ENCODE measurements at regions not wholly inside any gene's neighbourhood (a gene's known extent, or its start where the extent isn't known, plus 50 kb on each side); places are given as distances from the start of the nearest gene placed in this dataset.
"Not testable (repeated sequence)": the region's sequence is repeated elsewhere in the genome, so short reads cannot be mapped to it uniquely, and the experiment has no call there.

DNA sequence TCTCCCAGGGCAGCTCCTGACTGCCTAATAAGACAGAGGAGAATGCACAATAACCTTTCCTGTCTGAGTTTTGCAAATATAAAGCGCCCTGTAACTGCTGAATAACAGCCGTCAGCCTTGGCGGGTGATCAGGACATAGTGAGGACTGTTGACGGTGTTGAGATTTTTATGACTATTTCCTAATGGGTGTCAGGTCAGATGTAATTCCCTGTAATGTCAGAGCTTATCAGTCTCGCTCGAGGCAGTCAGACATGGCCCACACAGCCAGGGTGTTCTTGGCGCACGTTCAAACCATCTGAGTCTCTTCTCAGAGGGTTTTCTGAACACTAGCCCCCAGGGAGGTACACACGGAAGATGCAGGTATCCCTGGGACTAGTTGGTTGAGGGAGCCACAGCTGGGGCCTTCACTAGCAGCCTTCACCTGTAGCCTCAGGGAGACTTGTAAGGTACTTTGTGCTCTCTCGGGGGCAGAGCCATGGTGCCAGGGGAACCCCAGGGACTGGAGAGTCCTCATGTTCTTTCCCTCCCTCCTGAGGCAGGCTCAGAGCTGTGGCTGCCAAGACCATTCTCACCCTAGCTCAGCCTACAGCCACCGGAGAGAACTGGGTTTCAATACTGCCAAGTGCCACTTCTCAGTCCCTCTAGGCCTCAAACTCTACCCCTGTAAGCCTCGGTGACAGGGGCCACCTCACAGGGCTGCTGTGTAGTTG is 213.1 kb downstream of the UQCRFS1 start:
- Mint-ChIP-seq H3K36me3 (peaks cover 2% of the 10 kb centered on the region), H3K4me1 (ENCODE audit: low read depth) (no peaks in the 10 kb centered on the region), H3K27ac (no peak overlapping the region), H3K4me3 (no peak overlapping the region), H3K27me3 (peaks cover 4% of the 10 kb centered on the region), H3K9me3 (ENCODE audit: low read depth) (peaks cover 6% of the 10 kb centered on the region)

- H3K27me3 Mint-ChIP-seq, result peaks cover 6% of the 10 kb centered on the region
- no peaks in the 10 kb centered on the region for H3K4me1 Mint-ChIP-seq (ENCODE audit: low read depth)
- H3K36me3 Mint-ChIP-seq, result peaks cover 2% of the 10 kb centered on the region
- peaks cover 6% of the 10 kb centered on the region for H3K9me3 Mint-ChIP-seq (ENCODE audit: low read depth)
- H3K4me3 Mint-ChIP-seq, result no peak overlapping the region
- H3K27ac Mint-ChIP-seq, result no peak overlapping the region
Measured at GRCh38 chr19:28998974-28999373, 214.0 kb downstream of the UQCRFS1 start.

DNA sequence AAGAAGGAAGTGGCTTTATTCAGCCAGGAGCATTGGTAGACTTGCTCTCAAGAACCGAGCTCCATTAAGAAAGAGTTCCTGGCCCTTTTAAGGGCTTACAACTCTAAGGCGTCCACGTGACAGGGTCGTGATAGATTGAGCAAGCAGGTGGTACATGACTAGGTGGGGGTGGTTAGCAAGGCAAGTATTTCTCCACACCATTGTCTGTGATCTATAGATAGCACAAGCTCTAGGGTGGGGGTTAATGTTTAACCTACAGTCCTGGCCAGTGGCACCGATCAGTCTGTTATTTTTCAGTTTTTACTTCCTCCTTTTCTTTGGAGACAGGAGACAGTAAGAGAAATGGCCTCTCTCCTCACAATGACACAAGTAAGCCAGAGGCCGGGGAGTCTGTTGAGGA is 215.1 kb downstream of the UQCRFS1 start:
- H3K36me3 Mint-ChIP-seq; H3K27ac Mint-ChIP-seq; H3K4me1 Mint-ChIP-seq (ENCODE audit: low read depth); H3K4me3 Mint-ChIP-seq; H3K27me3 Mint-ChIP-seq; H3K9me3 Mint-ChIP-seq (ENCODE audit: low read depth): not testable (repeated sequence)

GRCh38 chr19:28990522-28990921 is 222.4 kb downstream of the UQCRFS1 start:
- no peak overlapping the region for H3K27ac Mint-ChIP-seq
- no peak overlapping the region for H3K4me3 Mint-ChIP-seq
- peaks cover 5% of the 10 kb centered on the region for H3K27me3 Mint-ChIP-seq
- no peaks in the 10 kb centered on the region for H3K9me3 Mint-ChIP-seq (ENCODE audit: low read depth)
- peaks cover 2% of the 10 kb centered on the region for H3K36me3 Mint-ChIP-seq
- no peaks in the 10 kb centered on the region for H3K4me1 Mint-ChIP-seq (ENCODE audit: low read depth)

GRCh38 chr19:28989739-28990138 is 223.2 kb downstream of the UQCRFS1 start:
- no peaks in the 10 kb centered on the region for H3K9me3 Mint-ChIP-seq (ENCODE audit: low read depth)

DNA sequence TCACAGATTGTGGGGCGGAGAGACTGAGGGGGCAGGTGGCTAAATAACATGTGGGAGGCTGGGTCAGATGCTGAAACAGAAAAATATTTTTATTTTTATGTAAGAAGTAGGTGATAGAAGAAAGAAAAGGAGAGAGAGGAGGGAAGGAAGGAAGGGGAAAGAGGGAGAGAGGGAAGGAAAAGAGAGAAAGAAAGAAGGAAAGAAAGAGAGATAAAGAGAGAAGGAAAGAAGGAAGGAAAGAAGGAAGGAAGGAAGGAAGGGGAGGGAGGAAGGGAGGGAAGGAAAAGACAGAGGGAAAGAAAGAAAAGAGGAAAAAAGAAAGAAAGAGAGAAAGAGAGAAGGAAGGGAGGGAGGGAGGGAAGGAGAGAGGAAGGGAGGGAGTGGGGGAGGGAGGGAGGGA is 224.9 kb downstream of the UQCRFS1 start:
- peaks cover 7% of the 10 kb centered on the region for H3K27me3 Mint-ChIP-seq
- H3K4me3 Mint-ChIP-seq, result no peak overlapping the region
- no peaks in the 10 kb centered on the region for H3K36me3 Mint-ChIP-seq
- H3K4me1 Mint-ChIP-seq (ENCODE audit: low read depth), result no peaks in the 10 kb centered on the region
- no peaks in the 10 kb centered on the region for H3K9me3 Mint-ChIP-seq (ENCODE audit: low read depth)
- H3K27ac Mint-ChIP-seq, result no peak overlapping the region

More at GRCh38 chr19:28989739-28990138, 223.2 kb downstream of the UQCRFS1 start:
- Mint-ChIP-seq H3K4me3 (no peak overlapping the region), H3K27me3 (peaks cover 5% of the 10 kb centered on the region), H3K4me1 (ENCODE audit: low read depth) (no peaks in the 10 kb centered on the region), H3K27ac (no peak overlapping the region), H3K36me3 (no peaks in the 10 kb centered on the region)

- peaks cover 7% of the 10 kb centered on the region for H3K27me3 Mint-ChIP-seq
- H3K4me1 Mint-ChIP-seq (ENCODE audit: low read depth), result no peaks in the 10 kb centered on the region
- H3K27ac Mint-ChIP-seq, result no peak overlapping the region
- H3K9me3 Mint-ChIP-seq (ENCODE audit: low read depth), result no peaks in the 10 kb centered on the region
- H3K4me3 Mint-ChIP-seq, result no peak overlapping the region
- no peaks in the 10 kb centered on the region for H3K36me3 Mint-ChIP-seq
Measured at GRCh38 chr19:28987177-28987576, 225.8 kb downstream of the UQCRFS1 start.

DNA sequence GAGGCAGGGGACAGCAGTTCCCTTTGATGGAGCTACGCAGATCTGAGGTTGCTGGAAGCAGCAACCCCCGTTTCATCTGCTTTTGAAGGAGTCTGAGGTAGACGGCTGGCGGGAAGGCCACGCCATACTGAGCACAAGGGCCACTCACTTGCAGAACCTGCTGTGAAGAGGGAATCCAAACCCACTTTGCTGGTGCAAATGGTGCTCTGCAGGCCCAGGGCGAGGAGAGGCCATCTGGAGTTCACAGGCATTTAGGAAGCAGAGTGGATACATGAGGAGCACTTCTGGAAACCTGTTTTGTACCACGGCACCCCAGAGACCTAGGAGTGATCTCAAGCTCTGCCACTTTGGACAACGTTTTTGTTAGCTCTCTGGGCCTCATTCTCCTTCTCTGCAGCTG is 227.8 kb downstream of the UQCRFS1 start:
- Mint-ChIP-seq H3K36me3 (no peaks in the 10 kb centered on the region), H3K27ac (no peak overlapping the region), H3K27me3 (peaks cover 7% of the 10 kb centered on the region), H3K4me1 (ENCODE audit: low read depth) (no peaks in the 10 kb centered on the region), H3K4me3 (no peak overlapping the region), H3K9me3 (ENCODE audit: low read depth) (no peaks in the 10 kb centered on the region)

GRCh38 chr19:28984315-28984714 is 228.6 kb downstream of the UQCRFS1 start:
- no peaks in the 10 kb centered on the region for H3K4me1 Mint-ChIP-seq (ENCODE audit: low read depth)
- H3K36me3 Mint-ChIP-seq, result no peaks in the 10 kb centered on the region
- H3K27me3 Mint-ChIP-seq, result peaks cover 7% of the 10 kb centered on the region
- no peaks in the 10 kb centered on the region for H3K9me3 Mint-ChIP-seq (ENCODE audit: low read depth)
- H3K27ac Mint-ChIP-seq, result no peak overlapping the region
- H3K4me3 Mint-ChIP-seq, result no peak overlapping the region

DNA sequence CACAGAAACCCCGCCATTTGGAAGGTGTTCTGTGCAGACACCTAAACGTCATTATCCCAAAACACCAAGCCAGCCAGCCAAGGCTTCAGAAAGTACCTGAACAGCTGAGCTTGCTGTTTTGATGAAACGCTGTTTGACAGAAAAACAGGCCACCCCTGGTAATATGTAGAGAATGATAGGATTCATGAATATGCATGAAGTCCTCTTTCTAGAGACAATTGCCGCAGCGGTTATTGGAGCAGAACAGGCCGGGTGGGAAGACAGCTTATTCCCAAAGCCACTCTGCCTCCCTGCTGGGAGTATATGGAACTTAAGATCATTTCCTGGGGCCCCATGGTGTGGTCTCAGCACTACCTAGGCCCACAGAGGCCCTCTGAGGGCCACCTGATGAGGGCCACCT is 229.5 kb downstream of the UQCRFS1 start:
- Mint-ChIP-seq H3K4me1 (ENCODE audit: low read depth) (no peaks in the 10 kb centered on the region), H3K4me3 (no peak overlapping the region), H3K36me3 (no peaks in the 10 kb centered on the region), H3K27ac (no peak overlapping the region), H3K9me3 (ENCODE audit: low read depth) (no peaks in the 10 kb centered on the region), H3K27me3 (peaks cover 5% of the 10 kb centered on the region)

DNA sequence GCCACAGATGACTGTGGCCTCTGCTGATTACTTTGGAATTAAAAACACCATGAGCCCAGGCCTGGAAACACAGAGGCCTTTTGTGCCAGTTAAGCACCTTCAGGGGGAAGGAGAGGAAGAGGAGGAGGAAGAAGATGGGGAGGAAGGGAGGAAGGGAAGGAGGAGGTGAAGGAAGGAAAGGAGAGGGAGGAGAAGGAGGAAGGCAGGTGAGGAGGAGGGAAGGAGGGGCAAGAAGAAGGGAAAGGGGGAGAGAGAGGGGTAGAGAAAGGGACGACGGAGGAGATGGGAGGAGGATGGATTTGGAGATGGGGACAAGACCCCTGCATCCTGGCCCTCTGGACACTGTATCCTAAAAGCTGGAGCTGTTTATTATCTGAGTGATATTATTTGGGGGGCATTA is 231.0 kb downstream of the UQCRFS1 start:
- no peaks in the 10 kb centered on the region for H3K4me1 Mint-ChIP-seq (ENCODE audit: low read depth)
- no peaks in the 10 kb centered on the region for H3K9me3 Mint-ChIP-seq (ENCODE audit: low read depth)
- H3K27ac Mint-ChIP-seq, result no peak overlapping the region
- H3K36me3 Mint-ChIP-seq, result no peaks in the 10 kb centered on the region
- no peak overlapping the region for H3K4me3 Mint-ChIP-seq
- H3K27me3 Mint-ChIP-seq, result peaks cover 5% of the 10 kb centered on the region

DNA sequence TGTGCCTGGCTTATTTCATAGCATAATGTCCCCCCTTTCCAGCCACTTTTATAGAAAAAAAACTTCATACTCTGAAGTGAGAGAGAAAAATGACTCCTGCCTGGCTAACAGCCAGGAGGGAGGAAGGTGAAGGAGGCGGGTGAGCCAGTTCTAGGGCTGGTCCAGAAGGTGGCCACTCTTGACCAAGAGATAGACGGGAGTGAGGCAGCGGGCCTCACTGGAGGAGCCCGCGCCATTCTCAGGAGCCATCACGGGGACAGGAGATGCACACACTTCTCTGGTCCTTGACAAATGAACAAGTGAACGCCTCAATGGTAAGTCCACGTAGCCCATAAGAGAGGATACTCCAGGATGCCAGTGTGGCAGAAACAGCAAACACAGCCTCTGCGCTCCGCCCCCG is 231.4 kb downstream of the UQCRFS1 start:
- Mint-ChIP-seq H3K4me1 (ENCODE audit: low read depth) (no peaks in the 10 kb centered on the region), H3K27me3 (peaks cover 5% of the 10 kb centered on the region), H3K36me3 (no peaks in the 10 kb centered on the region), H3K4me3 (no peak overlapping the region), H3K9me3 (ENCODE audit: low read depth) (no peaks in the 10 kb centered on the region), H3K27ac (no peak overlapping the region)

- Mint-ChIP-seq H3K27ac (no peak overlapping the region), H3K9me3 (ENCODE audit: low read depth) (no peaks in the 10 kb centered on the region), H3K4me3 (no peak overlapping the region), H3K36me3 (no peaks in the 10 kb centered on the region), H3K4me1 (ENCODE audit: low read depth) (no peaks in the 10 kb centered on the region), H3K27me3 (peaks cover 4% of the 10 kb centered on the region)
Measured at GRCh38 chr19:28980236-28980868, 232.6 kb downstream of the UQCRFS1 start.

- Mint-ChIP-seq H3K36me3 (no peaks in the 10 kb centered on the region), H3K4me3 (no peak overlapping the region), H3K4me1 (ENCODE audit: low read depth) (no peaks in the 10 kb centered on the region), H3K27ac (no peak overlapping the region), H3K9me3 (ENCODE audit: low read depth) (no peaks in the 10 kb centered on the region), H3K27me3 (no peaks in the 10 kb centered on the region)
Measured at GRCh38 chr19:28977826-28978225, 235.1 kb downstream of the UQCRFS1 start.

GRCh38 chr19:28972058-28972852 is 240.7 kb downstream of the UQCRFS1 start:
- Mint-ChIP-seq H3K27ac (no peak overlapping the region), H3K9me3 (ENCODE audit: low read depth) (no peaks in the 10 kb centered on the region), H3K36me3 (no peaks in the 10 kb centered on the region), H3K4me1 (ENCODE audit: low read depth) (no peaks in the 10 kb centered on the region), H3K27me3 (no peaks in the 10 kb centered on the region), H3K4me3 (no peak overlapping the region)

Measured in activated naive CD8-positive, alpha-beta T cell (primary cell).